ENCODE measurements at regions not wholly inside any gene's neighbourhood (a gene's known extent, or its start where the extent isn't known, plus 50 kb on each side); places are given as distances from the start of the nearest gene placed in this dataset.

- ATAC-seq: no peak
- WGBS (ENCODE audit: insufficient coverage, low coverage, low lambda C conversion rate, missing lambda C conversion rate): 75% methylated on average over 2 of the region's 6 CpGs
- no peak overlapping the region for H3K4me3 ChIP-seq
- no peaks in the 10 kb centered on the region for H3K4me1 ChIP-seq
- no peaks in the 10 kb centered on the region for H3K9me3 ChIP-seq
- intact Hi-C loops (cut with DNase I): no loop called here
- H3K36me3 ChIP-seq: no peaks in the 10 kb centered on the region
- no peak for TF ChIP-seq CTCF (IDR thresholded peaks at IDR 0.05)
- no peak for TF ChIP-seq POLR2A (IDR thresholded peaks at IDR 0.05)
- no peak overlapping the region for H3K27ac ChIP-seq
- DNase-seq: no peak
- H3K27me3 ChIP-seq: no peaks in the 10 kb centered on the region
These were observed 260.5 kb upstream of the MYT1L start for GRCh38 chr2:2591542-2591940.

GRCh38 chr2:2590841-2591541, 259.9 kb upstream of the MYT1L start:
- Histone ChIP-seq H3K36me3 (no peaks in the 10 kb centered on the region), H3K27me3 (no peaks in the 10 kb centered on the region), H3K9me3 (no peaks in the 10 kb centered on the region), H3K4me3 (no peak overlapping the region), H3K4me1 (no peaks in the 10 kb centered on the region), H3K27ac (no peak overlapping the region)
- 44% methylated on average over 3 of the region's 4 CpGs for WGBS (ENCODE audit: insufficient coverage, low coverage, low lambda C conversion rate, missing lambda C conversion rate)
- ATAC-seq (no peak), DNase-seq (no peak)
- intact Hi-C loops (cut with DNase I): no loop called here
- TF ChIP-seq POLR2A (IDR thresholded peaks at IDR 0.05) (no peak), CTCF (IDR thresholded peaks at IDR 0.05) (no peak)

- TF ChIP-seq CTCF (IDR thresholded peaks at IDR 0.05): no peak
- TF ChIP-seq POLR2A (IDR thresholded peaks at IDR 0.05): no peak
- DNase-seq (no peak), ATAC-seq (no peak)
- no peaks in the 10 kb centered on the region for H3K27me3 ChIP-seq
- H3K36me3 ChIP-seq: no peaks in the 10 kb centered on the region
- WGBS (ENCODE audit: insufficient coverage, low coverage, low lambda C conversion rate, missing lambda C conversion rate): 50% methylated on average over 1 of the region's 1 CpG
- no peak overlapping the region for H3K27ac ChIP-seq
- H3K9me3 ChIP-seq: no peaks in the 10 kb centered on the region
- no peak overlapping the region for H3K4me3 ChIP-seq
- intact Hi-C loops (cut with DNase I): no loop called here
- no peaks in the 10 kb centered on the region for H3K4me1 ChIP-seq
These were observed 259.1 kb upstream of the MYT1L start for GRCh38 chr2:2590141-2590540.

- ATAC-seq: no peak
These were observed 257.7 kb upstream of the MYT1L start for GRCh38 chr2:2588777-2589176.

More at GRCh38 chr2:2588777-2589176, 257.7 kb upstream of the MYT1L start:
- 49% methylated on average over 2 of the region's 4 CpGs for WGBS (ENCODE audit: insufficient coverage, low coverage, low lambda C conversion rate, missing lambda C conversion rate)
- Histone ChIP-seq H3K27me3 (no peaks in the 10 kb centered on the region), H3K36me3 (no peaks in the 10 kb centered on the region), H3K27ac (no peak overlapping the region), H3K4me3 (no peak overlapping the region), H3K9me3 (no peaks in the 10 kb centered on the region), H3K4me1 (no peaks in the 10 kb centered on the region)
- intact Hi-C loops (cut with DNase I): no loop called here
- DNase-seq: no peak
- TF ChIP-seq CTCF (IDR thresholded peaks at IDR 0.05) (no peak), POLR2A (IDR thresholded peaks at IDR 0.05) (no peak)

Data from right lobe of liver (tissue), 6 donors.